Superior temporal gyrus (tissue), 1 donor: ENCODE measurements at regions not wholly inside any gene's neighbourhood (a gene's known extent, or its start where the extent isn't known, plus 50 kb on each side); places are given as distances from the start of the nearest gene placed in this dataset.
"Not testable (repeated sequence)": the region's sequence is repeated elsewhere in the genome, so short reads cannot be mapped to it uniquely, and the experiment has no call there.

Experiments used
- DNase-seq: peaks from one replicate; pipeline ENCODE4 v3.0.0-alpha.2; 2016; ENCODE audit errors: extremely low spot score

DNA sequence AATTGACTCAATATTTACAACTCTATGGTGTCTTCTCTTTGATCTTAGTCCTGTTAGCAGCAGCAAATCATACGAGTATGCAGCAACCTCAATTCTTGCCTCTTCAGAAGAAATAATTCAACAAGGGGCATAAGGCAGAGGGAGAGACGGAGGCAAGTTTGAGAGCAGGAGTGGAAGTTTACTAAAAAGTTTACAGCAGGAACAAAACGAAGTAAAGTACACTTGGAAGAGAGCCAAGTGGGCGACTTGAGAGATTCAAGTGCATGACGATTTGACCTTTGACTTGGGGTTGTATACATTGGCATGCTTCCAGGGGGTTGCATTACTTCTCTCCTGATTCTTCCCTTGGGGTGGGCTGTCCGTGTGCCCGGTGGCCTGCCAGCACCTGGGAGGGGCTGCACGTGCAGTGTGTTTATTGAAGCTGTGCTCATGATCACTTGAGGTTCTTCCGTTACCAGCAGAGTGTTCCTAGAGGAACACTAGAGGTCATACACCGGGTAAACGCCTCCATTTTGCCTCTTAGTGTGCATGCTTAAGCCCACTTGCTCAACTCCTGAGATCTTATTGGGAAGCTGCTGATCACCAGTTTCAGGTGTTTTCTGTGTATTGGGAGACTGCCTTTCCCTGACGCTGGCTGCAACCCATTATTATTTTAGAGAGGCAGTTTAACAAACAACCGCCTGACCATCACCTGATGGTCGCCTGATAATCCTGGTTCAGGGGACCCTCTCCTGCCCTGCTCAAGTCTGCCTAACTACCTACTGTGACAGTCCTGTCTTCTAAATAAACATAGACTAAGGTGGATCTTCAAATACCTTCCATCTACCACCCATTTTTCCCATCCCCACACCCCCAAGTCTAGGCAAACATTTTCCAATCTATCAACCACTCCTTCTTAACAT, 172.4 kb upstream of the MYLIP start:
- no peak for DNase-seq

DNA sequence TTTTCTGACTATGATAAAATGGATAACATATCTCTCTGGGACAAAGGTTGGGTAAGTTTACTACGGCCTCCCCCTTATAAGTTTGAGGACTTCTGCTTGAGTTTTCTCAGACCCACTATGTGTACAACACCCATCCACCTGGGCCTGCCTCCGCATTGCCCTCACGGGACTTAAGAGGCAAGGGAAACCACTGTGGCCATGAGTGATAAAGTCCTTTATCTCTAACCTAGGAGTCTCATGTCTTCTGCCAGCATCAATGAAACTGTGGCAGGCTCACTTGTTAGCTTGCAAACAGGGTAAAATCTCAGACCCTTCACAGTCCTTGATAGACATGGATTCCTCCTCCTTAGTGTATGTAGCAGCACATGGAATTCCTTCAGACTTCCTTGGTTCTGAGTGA, 173.4 kb upstream of the MYLIP start:
- DNase-seq: no peak

DNA sequence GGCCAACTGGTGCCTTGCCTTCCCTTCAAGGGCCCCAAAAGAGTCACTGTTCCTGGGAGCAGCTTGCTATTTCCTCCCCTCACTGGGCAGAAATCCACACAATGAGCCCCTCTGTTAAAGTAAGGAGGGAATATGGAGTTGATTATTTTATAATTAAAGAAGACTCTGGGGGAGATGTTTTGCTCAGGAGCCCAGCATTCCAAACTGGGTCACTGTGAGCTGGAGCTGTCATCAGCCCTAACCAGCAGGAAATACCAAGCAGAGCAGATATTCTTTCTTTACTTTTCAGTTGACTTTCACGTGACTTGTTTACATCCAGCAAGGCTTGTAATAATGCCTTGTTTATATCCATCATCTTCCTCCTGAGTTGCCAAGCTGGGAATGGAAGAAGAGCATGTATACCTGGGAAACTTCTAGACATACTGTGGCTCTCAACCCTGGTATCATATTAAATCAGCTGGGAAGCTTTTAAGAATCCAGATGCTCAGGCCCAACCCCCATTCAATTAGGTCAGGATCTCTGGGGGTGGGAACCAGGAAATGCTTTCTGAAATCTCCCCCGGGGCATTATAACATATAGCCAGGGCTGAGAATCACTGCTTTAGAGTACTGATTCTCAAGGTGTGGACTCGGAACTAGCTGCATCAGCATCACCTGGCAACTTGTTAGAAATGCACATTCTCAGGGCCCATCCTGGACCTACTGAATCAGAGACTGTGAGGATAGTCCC, 175.6 kb upstream of the MYLIP start:
- no peak for DNase-seq

DNA sequence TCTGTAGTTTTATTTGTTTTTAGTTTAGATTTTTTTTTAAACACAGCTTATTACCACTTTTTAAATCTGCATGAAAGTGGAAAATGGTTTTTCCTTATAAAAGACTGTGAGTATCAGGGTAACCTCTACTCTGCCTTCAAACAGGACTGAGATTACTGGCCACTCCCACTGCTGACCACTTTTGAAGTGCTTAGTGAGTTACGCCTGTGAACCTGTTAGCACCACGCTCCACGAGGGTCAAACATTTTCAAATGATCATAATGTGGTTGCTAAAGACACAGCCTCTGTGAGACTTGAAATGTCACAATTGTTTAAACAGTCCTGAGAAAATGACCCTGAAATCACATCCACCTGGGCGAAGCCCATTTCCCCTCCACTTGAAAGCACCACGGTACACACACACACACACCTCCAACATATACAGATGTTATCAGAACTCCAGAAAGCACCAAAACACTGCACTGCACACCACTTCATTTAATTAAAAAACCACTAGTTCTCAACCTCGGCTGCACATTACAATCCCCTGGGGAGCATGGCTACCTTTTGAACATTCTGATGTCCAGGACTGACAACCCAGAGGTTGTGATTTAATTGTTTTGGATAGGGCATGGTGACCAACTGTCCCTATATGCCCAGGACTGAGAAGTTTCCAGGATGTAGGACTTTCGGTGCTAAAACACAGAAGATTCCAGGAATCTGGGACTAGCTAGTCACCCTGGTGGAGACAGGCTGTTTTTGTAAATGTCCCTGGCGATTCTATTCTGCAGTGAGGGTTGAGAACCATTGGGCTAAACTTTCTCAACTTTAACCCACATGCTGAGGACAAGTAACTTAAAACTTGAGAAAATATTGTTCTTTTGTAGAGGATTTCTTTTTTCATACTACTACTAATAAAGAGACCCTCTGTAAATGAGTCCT, 176.4 kb upstream of the MYLIP start:
- no peak for DNase-seq

DNA sequence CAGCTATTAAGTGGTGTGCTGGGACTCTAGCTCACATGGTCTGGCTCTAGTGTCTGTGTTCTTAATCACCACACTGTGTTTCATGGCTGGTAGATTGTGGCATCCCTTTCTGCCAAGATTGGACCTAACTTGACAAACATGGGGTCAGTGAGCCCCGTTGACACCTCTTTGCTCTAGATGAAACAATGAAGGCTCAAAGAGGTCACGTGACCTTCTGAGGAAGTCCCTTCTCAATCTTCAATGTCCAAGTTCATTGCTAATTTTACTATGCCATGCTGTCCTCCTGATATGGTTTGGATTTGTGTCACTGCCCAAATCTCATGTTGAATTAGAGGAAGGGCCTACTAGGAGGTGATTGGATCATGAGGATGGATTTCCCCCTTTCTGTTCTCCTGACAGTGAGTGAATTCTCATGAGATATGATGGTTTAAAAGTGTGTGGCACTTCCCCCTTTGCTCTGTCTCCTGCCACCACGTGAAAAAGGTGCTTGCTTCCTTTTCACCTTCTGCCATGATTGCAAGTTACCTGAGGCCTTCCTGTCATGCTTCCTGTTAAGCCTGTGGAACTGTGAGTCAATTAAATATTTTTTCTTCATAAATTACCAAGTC, 177.8 kb upstream of the MYLIP start:
- DNase-seq: no peak

DNA sequence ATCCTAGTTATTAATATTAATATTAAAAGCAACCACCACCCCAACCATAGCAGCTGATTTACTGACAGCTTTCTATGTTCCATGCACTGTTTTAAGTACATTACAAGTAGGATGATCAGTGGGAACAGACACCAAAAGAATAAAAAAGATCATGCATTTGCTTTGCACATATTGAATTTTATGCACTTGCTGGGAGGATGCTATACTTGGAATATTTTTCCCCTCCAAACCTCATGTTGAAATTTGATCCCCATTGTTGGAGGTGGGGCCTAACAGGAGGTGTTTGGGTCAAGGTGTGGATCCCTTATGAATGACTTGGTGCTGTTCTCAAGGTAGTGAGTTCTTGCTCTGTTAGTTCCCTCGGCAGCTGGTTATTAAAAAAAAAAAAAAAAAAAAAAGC, 178.9 kb upstream of the MYLIP start:
- DNase-seq: no peak

DNA sequence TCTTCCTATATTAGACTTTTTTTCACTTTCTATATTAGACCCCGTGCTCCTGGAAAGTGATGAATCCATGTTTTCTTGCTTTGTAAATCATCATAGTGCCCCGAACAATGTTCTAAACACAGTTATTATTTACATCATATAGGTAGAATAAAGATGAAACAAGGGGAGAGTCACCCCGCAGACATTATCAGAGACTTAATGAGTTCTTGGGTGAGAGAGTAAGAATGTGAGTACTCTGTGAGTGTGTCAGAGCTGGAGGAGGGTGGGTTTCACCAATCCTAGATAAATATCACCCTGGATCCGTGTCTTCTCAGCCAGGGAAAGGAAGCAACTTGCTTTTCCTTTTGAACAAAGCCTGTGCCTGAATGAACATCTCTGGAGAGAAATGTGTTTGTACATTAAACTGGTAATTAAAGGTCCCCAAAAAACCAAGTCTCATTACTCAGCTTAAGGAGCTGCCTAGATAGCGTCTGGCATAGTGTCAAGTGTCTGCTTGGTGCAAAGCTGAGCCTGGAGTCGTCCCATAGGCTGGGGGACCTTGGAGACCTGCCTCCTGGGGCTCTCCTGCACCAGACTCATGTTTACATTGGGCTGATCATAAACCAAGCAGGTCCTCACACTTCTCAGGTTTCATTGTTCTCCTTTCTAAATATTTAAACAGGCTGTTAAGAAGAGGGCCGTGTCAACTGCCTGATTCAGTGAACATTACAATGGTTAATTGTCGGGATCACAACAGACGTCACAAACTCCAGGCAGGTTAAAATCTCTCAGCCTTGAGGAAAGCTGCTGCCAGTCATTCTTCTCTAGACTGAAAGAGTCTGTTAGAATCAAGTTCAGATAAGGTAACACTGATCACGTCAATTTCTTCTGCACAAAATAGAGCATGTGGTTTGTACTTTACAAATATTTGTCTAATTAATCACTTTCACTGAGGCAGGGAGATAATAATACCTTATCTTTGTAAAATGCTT, 179.7 kb upstream of the MYLIP start:
- DNase-seq: no peak

DNA sequence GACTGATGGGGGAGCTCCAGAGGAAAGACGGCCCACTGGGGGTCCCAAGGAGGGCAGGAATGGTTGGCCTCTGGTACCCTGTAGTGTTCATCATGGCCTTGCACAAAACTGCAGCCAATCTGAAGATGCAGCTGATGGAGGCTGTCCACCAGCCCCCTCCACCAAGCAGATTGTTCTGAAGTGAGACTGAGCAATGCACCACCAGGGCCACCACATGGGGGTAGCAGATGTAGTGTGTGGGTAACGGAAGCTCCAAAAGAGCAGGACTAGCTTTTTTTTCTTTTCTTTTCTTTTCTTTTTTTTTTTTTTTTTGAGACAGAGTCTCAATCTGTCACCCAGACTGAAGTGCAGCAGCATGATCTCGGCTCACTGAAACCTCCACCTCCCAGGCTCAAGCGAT, 181.0 kb upstream of the MYLIP start:
- DNase-seq: no peak

DNA sequence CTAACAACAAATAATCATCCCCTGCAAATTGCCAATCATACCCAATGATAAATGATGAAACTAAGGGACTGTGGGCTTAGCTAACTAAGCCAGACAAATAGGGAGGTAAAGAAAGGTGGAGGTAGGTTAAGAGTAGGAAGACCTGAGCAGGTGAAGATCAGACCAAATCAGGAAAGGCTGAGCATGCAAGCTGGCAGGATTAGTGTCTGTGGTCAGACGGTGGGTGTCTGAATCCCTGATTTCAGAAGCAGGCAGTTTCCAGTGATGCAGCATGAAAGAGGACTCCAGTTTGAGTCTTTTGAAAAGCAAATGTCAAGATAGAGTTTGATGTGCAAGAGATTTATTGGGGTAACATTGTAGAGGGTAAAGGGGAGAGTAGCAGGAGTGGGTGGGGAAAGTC, 181.4 kb upstream of the MYLIP start:
- no peak for DNase-seq

DNA sequence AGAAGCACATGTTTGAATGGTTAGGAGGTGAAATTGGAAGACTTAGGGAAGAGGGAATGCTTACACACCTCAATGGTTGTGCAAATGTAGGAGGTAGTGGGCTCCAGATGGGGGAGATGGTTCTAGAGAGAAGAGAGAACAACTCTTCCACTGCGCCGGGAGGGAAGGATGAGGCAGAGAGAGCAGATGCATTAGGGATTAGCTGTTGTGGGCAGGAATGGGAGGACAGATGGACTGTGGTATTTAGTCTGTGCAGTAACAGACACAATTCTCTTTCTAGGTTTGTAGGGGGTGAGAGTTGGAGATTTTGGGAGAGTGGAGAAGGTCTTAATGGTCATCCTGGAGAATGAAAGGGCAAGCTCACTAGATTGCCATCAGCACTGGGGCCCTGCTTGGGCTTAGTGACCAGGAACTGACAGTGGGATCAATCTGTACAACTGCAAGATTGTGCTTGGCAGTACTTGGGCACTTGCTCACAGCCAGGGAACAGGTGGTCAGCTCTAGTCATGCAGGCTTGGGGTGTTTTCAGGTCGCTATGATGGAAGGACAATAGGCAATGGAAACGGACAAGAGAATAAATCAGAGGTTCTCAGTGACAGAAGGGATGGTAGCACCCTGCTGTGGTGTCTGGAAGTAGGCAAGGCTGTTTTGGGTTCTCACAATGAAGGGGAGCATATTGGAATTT, 182.0 kb upstream of the MYLIP start:
- DNase-seq: no peak

DNA sequence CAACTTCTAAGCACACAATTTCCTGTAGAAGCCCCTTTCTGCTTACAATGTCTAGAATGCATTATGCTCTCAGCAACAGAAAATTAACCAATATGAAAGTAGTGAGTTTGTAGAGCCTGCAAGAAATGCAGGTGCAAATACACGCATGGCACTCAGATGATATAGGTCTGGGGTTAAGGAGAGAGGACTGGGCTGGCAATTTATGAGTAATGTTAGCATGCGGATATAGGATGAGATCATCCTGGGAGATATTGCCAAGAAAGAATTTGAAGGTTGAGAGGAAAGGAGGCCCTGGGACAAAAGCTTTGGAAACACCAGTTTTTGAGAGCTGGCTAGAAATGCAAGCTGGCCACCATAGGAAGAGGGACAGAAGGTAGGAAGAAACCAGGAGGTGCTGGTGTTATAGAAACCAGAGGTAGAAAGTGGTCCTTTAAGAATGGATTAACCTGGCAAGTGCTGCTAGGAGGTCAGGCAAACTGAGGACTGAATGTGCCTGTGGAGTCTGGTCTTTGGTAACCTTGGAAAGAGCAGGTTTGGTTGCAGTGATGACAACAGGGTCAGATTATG, 183.2 kb upstream of the MYLIP start:
- DNase-seq: no peak

DNA sequence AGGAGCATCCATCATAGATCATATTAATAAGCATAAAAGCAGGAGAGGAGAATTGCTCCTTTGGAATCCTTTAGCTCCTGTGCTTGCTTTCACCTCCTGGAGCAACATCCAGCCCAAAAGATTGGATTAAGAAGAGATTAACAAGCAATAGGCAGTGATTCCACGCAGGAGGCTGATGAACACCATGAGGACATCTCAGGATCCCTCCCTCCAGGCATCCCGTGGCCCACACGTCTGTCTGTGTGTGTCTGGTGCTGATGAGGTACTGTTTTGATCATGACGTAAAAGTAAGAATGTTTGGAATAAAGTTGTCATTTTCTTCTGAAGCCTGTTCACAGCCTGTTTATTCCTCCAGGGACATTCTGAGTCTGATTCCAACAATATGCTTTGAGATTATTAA, 185.5 kb upstream of the MYLIP start:
- DNase-seq: no peak

DNA sequence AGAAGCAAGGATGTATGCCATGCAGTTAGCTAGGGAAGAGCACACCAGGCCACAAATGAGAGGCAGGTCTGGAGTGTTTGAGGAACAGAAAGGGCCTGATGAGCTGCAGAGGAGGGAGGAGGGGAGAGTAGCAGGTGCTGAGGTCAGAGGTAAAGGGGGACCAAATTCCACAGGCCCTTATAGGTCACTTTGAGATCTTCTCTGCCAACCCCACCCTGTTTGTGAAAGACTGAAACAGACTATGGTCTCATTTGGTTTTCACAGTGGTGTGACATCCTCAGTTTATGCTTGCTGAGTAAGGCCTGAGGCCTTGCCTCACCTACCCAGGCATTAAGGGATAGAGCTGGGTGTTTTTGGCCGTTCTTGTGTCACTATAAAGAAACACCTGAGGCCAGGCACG, 187.7 kb upstream of the MYLIP start:
- DNase-seq: no peak

DNA sequence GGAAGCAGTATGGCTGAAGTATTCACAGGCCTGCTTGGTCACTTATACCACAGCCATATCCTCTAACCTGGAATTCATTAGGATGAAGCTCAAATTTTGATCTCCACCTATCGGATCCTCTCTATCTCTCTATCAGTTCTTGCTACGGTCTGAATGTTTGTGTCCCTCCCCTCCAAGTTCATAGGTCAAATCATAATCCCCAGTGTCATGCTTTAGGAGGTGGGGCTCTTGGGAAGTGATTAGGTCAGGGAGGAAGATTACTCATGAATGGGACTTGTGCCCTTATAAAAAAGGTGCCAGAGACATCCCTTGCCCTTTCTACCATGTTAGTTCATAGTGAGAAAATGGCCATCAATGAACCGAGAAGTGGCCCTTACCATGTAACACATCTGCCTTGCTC, 190.8 kb upstream of the MYLIP start:
- no peak for DNase-seq

DNA sequence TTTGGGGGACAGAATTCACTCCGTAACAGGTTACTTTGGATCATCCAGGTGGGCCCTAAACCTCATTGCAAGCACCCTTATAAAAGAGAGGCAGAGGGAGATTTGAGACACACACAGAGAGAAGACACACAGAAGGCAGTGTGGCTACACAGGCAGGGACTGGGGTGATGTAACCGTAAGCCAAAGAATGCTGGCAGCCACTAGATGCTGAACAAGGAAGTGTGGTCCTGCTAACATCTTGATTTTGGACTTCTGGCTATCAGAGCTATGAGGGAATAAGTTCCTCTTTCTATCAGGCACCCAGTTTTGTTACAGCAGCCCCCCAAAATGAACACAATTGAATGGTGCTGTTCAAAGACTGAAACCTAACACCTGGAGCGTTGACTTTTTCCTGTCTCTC, 191.3 kb upstream of the MYLIP start:
- no peak for DNase-seq

DNA sequence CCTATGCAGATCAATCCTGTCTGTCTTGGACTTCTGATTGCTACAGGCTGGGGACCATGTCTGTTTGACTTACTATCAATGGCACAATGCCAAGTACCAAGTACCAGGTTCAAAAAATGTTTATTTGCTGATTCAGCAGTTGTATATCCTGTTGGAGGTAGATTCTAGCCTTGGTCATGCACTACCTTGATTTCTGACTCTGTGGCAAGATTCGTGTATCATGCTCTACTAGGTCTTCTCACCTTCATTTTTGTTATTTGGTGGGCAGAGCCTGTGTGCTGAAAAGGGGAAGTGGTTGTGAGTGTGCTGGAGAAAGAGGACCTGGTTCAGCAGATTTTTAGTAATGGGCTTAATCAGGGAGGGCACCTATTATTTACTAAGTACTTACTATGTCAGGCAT, 192.4 kb upstream of the MYLIP start:
- DNase-seq: no peak

DNA sequence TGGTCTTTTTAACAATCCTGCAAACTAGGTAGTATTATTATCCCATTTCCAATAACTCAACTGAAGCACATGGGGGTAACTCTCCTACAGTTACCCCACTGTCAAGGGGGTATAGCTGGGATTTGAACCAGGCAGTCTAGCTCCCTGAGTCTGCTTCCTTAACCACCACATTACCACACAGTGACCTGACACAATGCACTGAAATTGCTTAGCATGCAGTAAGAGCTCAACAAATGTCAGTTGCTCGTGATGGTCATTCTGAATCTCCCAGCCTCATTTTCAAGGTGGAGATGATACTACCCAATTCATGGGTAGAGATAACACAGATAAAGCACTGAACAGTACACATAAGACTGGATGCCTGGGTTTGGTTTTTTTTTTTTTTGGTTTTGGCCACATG, 193.2 kb upstream of the MYLIP start:
- DNase-seq: no peak

DNA sequence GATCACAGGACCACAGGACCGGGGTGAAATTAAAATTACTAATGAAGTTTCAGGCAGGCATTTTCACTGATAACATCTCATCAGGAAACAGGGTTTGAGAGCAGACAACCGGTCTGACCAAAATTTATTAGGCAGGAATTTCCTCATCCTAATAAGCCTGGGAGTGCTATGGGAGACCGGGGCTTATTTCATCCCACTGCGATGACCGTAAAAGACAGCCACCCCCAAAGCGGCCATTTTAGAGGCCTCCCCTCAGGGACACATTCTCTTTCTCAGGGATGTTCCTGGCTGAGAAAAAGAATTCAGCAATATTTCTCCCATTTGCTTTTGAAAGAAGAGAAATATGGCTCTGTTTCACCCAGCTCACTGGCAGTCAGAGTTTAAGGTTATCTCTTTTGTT, 197.2 kb upstream of the MYLIP start:
- not testable (repeated sequence) for DNase-seq

DNA sequence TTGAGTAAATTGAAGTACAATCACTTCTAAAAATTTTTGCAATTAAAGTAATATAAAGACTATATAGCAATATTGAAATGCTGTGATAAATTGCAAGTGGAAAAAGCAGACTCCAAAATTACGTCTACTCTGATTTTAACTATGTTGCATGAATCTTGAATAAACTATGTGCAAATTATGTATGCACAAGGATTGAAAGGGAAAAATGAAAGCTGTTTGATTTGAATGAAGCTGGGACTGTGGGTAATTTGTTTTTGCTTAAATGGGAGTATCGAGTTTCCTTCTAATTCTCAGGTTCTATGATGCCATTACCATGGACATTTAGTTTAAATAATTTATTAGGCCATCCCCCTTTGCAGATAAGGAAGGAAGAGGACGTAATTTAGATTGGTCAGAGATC, 198.7 kb upstream of the MYLIP start:
- DNase-seq: no peak

DNA sequence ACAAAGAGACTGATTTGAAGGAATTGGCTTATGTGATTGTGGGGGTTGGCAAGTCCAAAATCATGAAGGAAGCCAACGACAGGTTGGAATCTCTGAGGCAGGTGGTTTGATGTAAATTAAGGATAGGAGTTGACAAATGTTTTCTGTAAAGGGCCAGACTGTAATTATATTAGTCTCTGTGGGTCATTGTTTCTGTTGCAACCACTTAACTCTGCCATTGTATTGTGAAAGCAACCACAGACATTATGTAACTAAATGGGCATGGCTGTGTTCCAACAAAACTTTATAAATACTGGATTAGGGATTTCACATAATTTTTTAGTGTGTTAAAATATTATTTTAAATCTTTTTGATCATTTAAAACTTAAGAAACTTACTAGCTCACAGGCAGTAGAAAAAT, 199.2 kb upstream of the MYLIP start:
- DNase-seq: no peak
